ENCODE measurements at regions not wholly inside any gene's neighbourhood (a gene's known extent, or its start where the extent isn't known, plus 50 kb on each side); places are given as distances from the start of the nearest gene placed in this dataset.

GRCh38 chr5:157926977-157927376 lies 68.0 kb upstream of the CLINT1 start:
- TF ChIP-seq CTCF (IDR thresholded peaks at IDR 0.05; ENCODE audit: insufficient read depth, low read length) = no peak
- no peak for TF ChIP-seq GABPA (IDR thresholded peaks at IDR 0.05; ENCODE audit: low read depth)
- no peak for TF ChIP-seq POLR2AphosphoS5 (IDR thresholded peaks at IDR 0.05; ENCODE audit: low read depth)

Measured in HL-60 (cell line).